Endodermal cell (in vitro differentiated cells): ENCODE measurements at regions not wholly inside any gene's neighbourhood (a gene's known extent, or its start where the extent isn't known, plus 50 kb on each side); places are given as distances from the start of the nearest gene placed in this dataset.

Source experiments
- DNase-seq: peaks from one replicate; pipeline ENCODE4 v3.0.0-alpha.2; 2017
- H3K27ac ChIP-seq: 2 replicates; pipeline ENCODE4 v1.5.1; 2013; ENCODE audit warnings: mild to moderate bottlenecking, low read depth, low read length, moderate library complexity
- H3K27me3 ChIP-seq: 2 replicates; pipeline ENCODE4 v1.6.1; 2013; ENCODE audit warnings: mild to moderate bottlenecking, low read length, moderate library complexity; ENCODE audit not compliant: insufficient read depth, control insufficient read depth, poor library complexity, severe bottlenecking
- H3K36me3 ChIP-seq: 2 replicates; pipeline ENCODE4 v1.7.0; 2013; ENCODE audit warnings: mild to moderate bottlenecking, low read length, moderate library complexity; ENCODE audit not compliant: control insufficient read depth, insufficient read depth
- H3K4me1 ChIP-seq: one replicate; pipeline ENCODE4 v1.7.0; 2013; ENCODE audit warnings: low read length; ENCODE audit not compliant: control insufficient read depth, insufficient read depth
- H3K4me3 ChIP-seq: 2 replicates; pipeline ENCODE4 v1.5.1; 2013; ENCODE audit warnings: mild to moderate bottlenecking, low read length, moderate library complexity
- H3K9ac ChIP-seq: 2 replicates; pipeline ENCODE4 v1.6.1; 2013; ENCODE audit warnings: mild to moderate bottlenecking, low read length, moderate library complexity; ENCODE audit not compliant: poor library complexity, severe bottlenecking; ENCODE audit errors: extremely low read depth
- H3K9me3 ChIP-seq: 2 replicates; pipeline ENCODE4 v1.6.1; 2013; ENCODE audit warnings: mild to moderate bottlenecking, low read length, moderate library complexity; ENCODE audit not compliant: control insufficient read depth
- H3K27ac Mint-ChIP-seq: 2 replicates; pipeline ENCODE4 v1.8.0; 2020; ENCODE audit warnings: mixed read lengths
- H3K27me3 Mint-ChIP-seq: 2 replicates; pipeline ENCODE4 v1.8.0; 2021; ENCODE audit warnings: mild to moderate bottlenecking, mixed read lengths; ENCODE audit not compliant: insufficient read depth
- H3K36me3 Mint-ChIP-seq: 2 replicates; pipeline ENCODE4 v1.8.0; 2020; ENCODE audit warnings: low read depth, mixed read lengths
- H3K4me1 Mint-ChIP-seq: 2 replicates; pipeline ENCODE4 v1.8.0; 2020; ENCODE audit warnings: mixed read lengths
- H3K4me3 Mint-ChIP-seq: 2 replicates; pipeline ENCODE4 v1.8.0; 2020; ENCODE audit warnings: mild to moderate bottlenecking, moderate library complexity, mixed read lengths
- H3K9me3 Mint-ChIP-seq: 2 replicates; pipeline ENCODE4 v1.8.0; 2020; ENCODE audit warnings: mild to moderate bottlenecking, mixed read lengths
- CTCF ChIP-seq: fragments of 200-600 bp; sonication (generic); conservative IDR thresholded peaks from 2 replicates; pipeline ENCODE4 v1.5.0; 2021; ENCODE audit warnings: antibody characterized with exemption, mild to moderate bottlenecking
- WGBS, 2 experiments: methylation state at CpG; one replicate each; pipeline versions ENCODE4 v1.1.5 to v1.1.7; 2013; ENCODE audit warnings: missing lambda C conversion rate in 2 of 2, mixed read lengths in 1 of 2; ENCODE audit not compliant: insufficient coverage in 1 of 2, insufficient read length in 1 of 2; 5-methylcytosine and 5-hydroxymethylcytosine counted together

GRCh38 chr1:65512967-65513780 lies 92.7 kb downstream of the LEPR start:
- H3K4me3 Mint-ChIP-seq: no peak overlapping the region
- peaks cover 2% of the 10 kb centered on the region for H3K27me3 Mint-ChIP-seq
- peaks cover 8% of the 10 kb centered on the region for H3K4me1 Mint-ChIP-seq
- H3K27ac ChIP-seq: no peak overlapping the region
- no peaks in the 10 kb centered on the region for H3K27me3 ChIP-seq
- H3K9ac ChIP-seq: no peak overlapping the region
- H3K9me3 ChIP-seq: no peaks in the 10 kb centered on the region
- H3K27ac Mint-ChIP-seq: no peak overlapping the region
- H3K36me3 ChIP-seq: no peaks in the 10 kb centered on the region
- H3K36me3 Mint-ChIP-seq: no peaks in the 10 kb centered on the region
- WGBS, 2 experiments: 80% methylated on average over 1 of the region's 1 CpG; no CpG with 5 or more reads in 1 of the 2 experiments
- H3K4me3 ChIP-seq: no peak overlapping the region
- no peak for DNase-seq
- H3K9me3 Mint-ChIP-seq: no peaks in the 10 kb centered on the region
- H3K4me1 ChIP-seq: no peaks in the 10 kb centered on the region
- TF ChIP-seq CTCF: no peak

GRCh38 chr1:65514041-65514440 lies 93.6 kb downstream of the LEPR start:
- Mint-ChIP-seq H3K4me1 (peaks cover 13% of the 10 kb centered on the region), H3K27ac (no peak overlapping the region), H3K27me3 (peaks cover 2% of the 10 kb centered on the region), H3K4me3 (no peak overlapping the region), H3K36me3 (no peaks in the 10 kb centered on the region), H3K9me3 (no peaks in the 10 kb centered on the region)
- Histone ChIP-seq H3K9me3 (peaks cover under 1% of the 10 kb centered on the region), H3K27ac (no peak overlapping the region), H3K9ac (no peak overlapping the region), H3K36me3 (no peaks in the 10 kb centered on the region), H3K4me1 (no peaks in the 10 kb centered on the region), H3K4me3 (no peak overlapping the region), H3K27me3 (no peaks in the 10 kb centered on the region)
- TF ChIP-seq CTCF: no peak
- DNase-seq: no peak
- 83 to 96% methylated on average over 1 to 2 of the region's 2 CpGs for WGBS, 2 experiments

GRCh38 chr1:65524931-65525265 lies 104.4 kb downstream of the LEPR start:
- H3K27ac Mint-ChIP-seq: no peak overlapping the region
- no peak for TF ChIP-seq CTCF
- no peak for DNase-seq
- no peaks in the 10 kb centered on the region for H3K36me3 Mint-ChIP-seq
- Histone ChIP-seq H3K9ac (no peak overlapping the region), H3K4me1 (no peaks in the 10 kb centered on the region), H3K27me3 (peaks cover 49% of the 10 kb centered on the region), H3K4me3 (peak overlapping the region; percentile 74), H3K9me3 (peaks cover 12% of the 10 kb centered on the region), H3K27ac (no peak overlapping the region), H3K36me3 (no peaks in the 10 kb centered on the region)
- H3K9me3 Mint-ChIP-seq: peaks cover 8% of the 10 kb centered on the region
- H3K4me1 Mint-ChIP-seq: peaks cover 6% of the 10 kb centered on the region
- peak overlapping the region; percentile 55 for H3K4me3 Mint-ChIP-seq
- peaks cover 52% of the 10 kb centered on the region for H3K27me3 Mint-ChIP-seq
- 62 to 83% methylated on average over 4 to 5 of the region's 5 CpGs for WGBS, 2 experiments
